CD4-positive, alpha-beta T cell (primary cell): ENCODE measurements at regions not wholly inside any gene's neighbourhood (a gene's known extent, or its start where the extent isn't known, plus 50 kb on each side); places are given as distances from the start of the nearest gene placed in this dataset.

Source experiments
- ATAC-seq: fragments of 200-7000 bp; cut with Tn5 transposase; one replicate; pipeline ENCODE4 v1.10.0; 2022; ENCODE audit warnings: mild to moderate bottlenecking; ENCODE audit not compliant: poor library complexity
- CTCF ChIA-PET: fragments of 350-600 bp; sonication (Branson Sonifier 250); formaldehyde crosslinking; loops from one replicate; lab custom pipeline; 2021; ENCODE audit warnings: antibody characterized with exemption, inconsistent platforms; lab: Charles Lee
- POLR2A ChIA-PET: fragments of 350-600 bp; sonication (Branson Sonifier 250); formaldehyde crosslinking; loops from one replicate; lab custom pipeline; 2021; ENCODE audit warnings: antibody characterized with exemption, inconsistent platforms; lab: Charles Lee
- DNase-seq, 14 experiments: peaks; one replicate each; pipeline ENCODE4 v3.0.0-alpha.2; 2013 to 2020; ENCODE audit warnings: mixed read lengths in 2 of 14
- H3K27ac ChIP-seq, 2 donors: one replicate each; pipeline versions ENCODE4 v1.5.1 to v1.7.0; 2013; ENCODE audit warnings: low read length in 2 of 2, low read depth in 1 of 2, mild to moderate bottlenecking in 1 of 2
- H3K27me3 ChIP-seq, 2 experiments: 1 replicate in 1 of 2; 2 replicates in 1 of 2; pipeline versions ENCODE4 v1.6.1 to v1.7.0; 2013; ENCODE audit warnings: low read length in 2 of 2, control low read depth in 1 of 2, mild to moderate bottlenecking in 1 of 2, moderate library complexity in 1 of 2; ENCODE audit not compliant: insufficient read depth in 2 of 2, control insufficient read depth in 1 of 2
- H3K36me3 ChIP-seq: one replicate; pipeline ENCODE4 v1.6.1; 2013; ENCODE audit warnings: low read length, control low read depth; ENCODE audit not compliant: insufficient read depth
- H3K4me1 ChIP-seq: one replicate; pipeline ENCODE4 v1.6.1; 2013; ENCODE audit warnings: low read length, control low read depth; ENCODE audit not compliant: insufficient read depth
- H3K4me3 ChIP-seq: one replicate; pipeline ENCODE4 v1.5.1; 2013; ENCODE audit warnings: mild to moderate bottlenecking, low read length, moderate library complexity
- H3K9me3 ChIP-seq, 2 experiments: 1 replicate in 1 of 2; 2 replicates in 1 of 2; pipeline versions ENCODE4 v1.6.1 to v1.7.0; 2013; ENCODE audit warnings: low read length in 2 of 2, mild to moderate bottlenecking in 2 of 2, control low read depth in 1 of 2, moderate library complexity in 1 of 2; ENCODE audit not compliant: control insufficient read depth in 1 of 2, insufficient read depth in 1 of 2
- H3K27ac Mint-ChIP-seq: one replicate; pipeline ENCODE4 v1.8.0; 2020; ENCODE audit warnings: mixed read lengths
- H3K27me3 Mint-ChIP-seq: one replicate; pipeline ENCODE4 v1.8.0; 2021; ENCODE audit warnings: mixed read lengths
- H3K36me3 Mint-ChIP-seq: one replicate; pipeline ENCODE4 v1.8.0; 2021; ENCODE audit warnings: low read depth, mixed read lengths
- H3K4me1 Mint-ChIP-seq: one replicate; pipeline ENCODE4 v1.8.0; 2021; ENCODE audit warnings: low read depth, mixed read lengths
- H3K4me3 Mint-ChIP-seq: one replicate; pipeline ENCODE4 v1.8.0; 2020; ENCODE audit warnings: mild to moderate bottlenecking, mixed read lengths
- H3K9me3 Mint-ChIP-seq: one replicate; pipeline ENCODE4 v1.8.0; 2020; ENCODE audit warnings: mixed read lengths
- intact Hi-C, 2 experiments: fragments of 100-400 bp; cut with DNase I in 1 of 2; cut with micrococcal nuclease in 1 of 2; formaldehyde crosslinking; loops; one replicate each; pipeline versions ENCODE4 v1.15.1 to v1.9.0; 2023 to 2025; cut with DNase I, micrococcal nuclease
- TF ChIP-seq, protein P1 (sequence below): fragments of 200-600 bp; IDR thresholded peaks from one replicate; pipeline ENCODE4 v1.8.0; 2022; ENCODE audit warnings: antibody characterized with exemption, mild to moderate bottlenecking

- H3K4me3 ChIP-seq: no peak overlapping the region
- Mint-ChIP-seq H3K4me3 (no peak overlapping the region), H3K27me3 (no peaks in the 10 kb centered on the region), H3K27ac (no peak overlapping the region), H3K4me1 (no peaks in the 10 kb centered on the region), H3K9me3 (peaks cover 3% of the 10 kb centered on the region), H3K36me3 (no peaks in the 10 kb centered on the region)
- CTCF ChIA-PET: no interaction called here
- intact Hi-C loops: no loop called here
- TF ChIP-seq, protein P1, sequence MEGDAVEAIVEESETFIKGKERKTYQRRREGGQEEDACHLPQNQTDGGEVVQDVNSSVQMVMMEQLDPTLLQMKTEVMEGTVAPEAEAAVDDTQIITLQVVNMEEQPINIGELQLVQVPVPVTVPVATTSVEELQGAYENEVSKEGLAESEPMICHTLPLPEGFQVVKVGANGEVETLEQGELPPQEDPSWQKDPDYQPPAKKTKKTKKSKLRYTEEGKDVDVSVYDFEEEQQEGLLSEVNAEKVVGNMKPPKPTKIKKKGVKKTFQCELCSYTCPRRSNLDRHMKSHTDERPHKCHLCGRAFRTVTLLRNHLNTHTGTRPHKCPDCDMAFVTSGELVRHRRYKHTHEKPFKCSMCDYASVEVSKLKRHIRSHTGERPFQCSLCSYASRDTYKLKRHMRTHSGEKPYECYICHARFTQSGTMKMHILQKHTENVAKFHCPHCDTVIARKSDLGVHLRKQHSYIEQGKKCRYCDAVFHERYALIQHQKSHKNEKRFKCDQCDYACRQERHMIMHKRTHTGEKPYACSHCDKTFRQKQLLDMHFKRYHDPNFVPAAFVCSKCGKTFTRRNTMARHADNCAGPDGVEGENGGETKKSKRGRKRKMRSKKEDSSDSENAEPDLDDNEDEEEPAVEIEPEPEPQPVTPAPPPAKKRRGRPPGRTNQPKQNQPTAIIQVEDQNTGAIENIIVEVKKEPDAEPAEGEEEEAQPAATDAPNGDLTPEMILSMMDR: no peak
- H3K36me3 ChIP-seq: no peaks in the 10 kb centered on the region
- H3K4me1 ChIP-seq: no peaks in the 10 kb centered on the region
- H3K27me3 ChIP-seq: no peaks in the 10 kb centered on the region
- peaks cover 0 to 3% of the 10 kb centered on the region in 2 experiments for H3K9me3 ChIP-seq
- ATAC-seq: no peak
- POLR2A ChIA-PET: no interaction called here
- no peak for DNase-seq
- no peak overlapping the region for H3K27ac ChIP-seq
Observed at GRCh38 chr4:164410401-164410800, 343.5 kb upstream of the SMIM31 start.

- DNase-seq: no peak
- intact Hi-C loops: no loop called here
Observed at GRCh38 chr4:164412246-164412645, 341.7 kb upstream of the SMIM31 start.

GRCh38 chr4:164413743-164414142 lies 340.2 kb upstream of the SMIM31 start:
- H3K4me1 Mint-ChIP-seq: no peaks in the 10 kb centered on the region
- H3K9me3 Mint-ChIP-seq: peaks cover 3% of the 10 kb centered on the region
- Histone ChIP-seq H3K4me3 (no peak overlapping the region), H3K9me3 (peaks cover 0 to 3% of the 10 kb centered on the region in 2 experiments), H3K36me3 (no peaks in the 10 kb centered on the region), H3K27me3 (no peaks in the 10 kb centered on the region), H3K4me1 (no peaks in the 10 kb centered on the region), H3K27ac (no peak overlapping the region)
- ChIA-PET POLR2A (no interaction called here), CTCF (no interaction called here)
- no peak overlapping the region for H3K27ac Mint-ChIP-seq
- TF ChIP-seq, protein P1: no peak
- DNase-seq (no peak), ATAC-seq (no peak)
- intact Hi-C loops: no loop called here
- no peaks in the 10 kb centered on the region for H3K36me3 Mint-ChIP-seq
- H3K4me3 Mint-ChIP-seq: no peak overlapping the region
- H3K27me3 Mint-ChIP-seq: no peaks in the 10 kb centered on the region

More at GRCh38 chr4:164412246-164412645, 341.7 kb upstream of the SMIM31 start:
- no peak for ATAC-seq
- Mint-ChIP-seq H3K27me3 (no peaks in the 10 kb centered on the region), H3K4me1 (no peaks in the 10 kb centered on the region), H3K27ac (no peak overlapping the region), H3K9me3 (peaks cover 3% of the 10 kb centered on the region), H3K4me3 (no peak overlapping the region), H3K36me3 (no peaks in the 10 kb centered on the region)
- no peak overlapping the region for H3K4me3 ChIP-seq
- H3K9me3 ChIP-seq: peaks cover 0 to 3% of the 10 kb centered on the region in 2 experiments
- H3K36me3 ChIP-seq: no peaks in the 10 kb centered on the region
- no peaks in the 10 kb centered on the region for H3K27me3 ChIP-seq
- POLR2A ChIA-PET: no interaction called here
- CTCF ChIA-PET: no interaction called here
- no peaks in the 10 kb centered on the region for H3K4me1 ChIP-seq
- H3K27ac ChIP-seq: no peak overlapping the region
- TF ChIP-seq, protein P1: no peak
